ENCODE measurements at regions not wholly inside any gene's neighbourhood (a gene's known extent, or its start where the extent isn't known, plus 50 kb on each side); places are given as distances from the start of the nearest gene placed in this dataset.

- Mint-ChIP-seq H3K27ac (ENCODE audit: unreplicated experiment) (no peak overlapping the region), H3K27me3 (ENCODE audit: unreplicated experiment) (no peaks in the 10 kb centered on the region), H3K4me1 (ENCODE audit: low read depth, unreplicated experiment) (peaks cover 18% of the 10 kb centered on the region), H3K9me3 (ENCODE audit: unreplicated experiment) (no peaks in the 10 kb centered on the region), H3K36me3 (ENCODE audit: unreplicated experiment) (no peaks in the 10 kb centered on the region), H3K4me3 (ENCODE audit: unreplicated experiment) (no peak overlapping the region)
- DNase-seq = no peak
- no peak for TF ChIP-seq CTCF (IDR thresholded peaks at IDR 0.05; ENCODE audit: partially characterized antibody, unreplicated experiment)
Measured at GRCh38 chr11:127218275-127218608, 217.7 kb upstream of the KIRREL3 start.

GRCh38 chr11:127217452-127218274, 217.1 kb upstream of the KIRREL3 start:
- no peak for TF ChIP-seq CTCF (IDR thresholded peaks at IDR 0.05; ENCODE audit: partially characterized antibody, unreplicated experiment)
- no peak for DNase-seq
- Mint-ChIP-seq H3K27me3 (ENCODE audit: unreplicated experiment) (no peaks in the 10 kb centered on the region), H3K4me3 (ENCODE audit: unreplicated experiment) (no peak overlapping the region), H3K27ac (ENCODE audit: unreplicated experiment) (no peak overlapping the region), H3K4me1 (ENCODE audit: low read depth, unreplicated experiment) (peaks cover 13% of the 10 kb centered on the region), H3K9me3 (ENCODE audit: unreplicated experiment) (no peaks in the 10 kb centered on the region), H3K36me3 (ENCODE audit: unreplicated experiment) (no peaks in the 10 kb centered on the region)

- TF ChIP-seq CTCF (IDR thresholded peaks at IDR 0.05; ENCODE audit: partially characterized antibody, unreplicated experiment) = no peak
- H3K27ac Mint-ChIP-seq (ENCODE audit: unreplicated experiment) = no peak overlapping the region
- peaks cover 30% of the 10 kb centered on the region for H3K36me3 Mint-ChIP-seq (ENCODE audit: unreplicated experiment)
- H3K4me1 Mint-ChIP-seq (ENCODE audit: low read depth, unreplicated experiment) = no peaks in the 10 kb centered on the region
- H3K4me3 Mint-ChIP-seq (ENCODE audit: unreplicated experiment) = no peak overlapping the region
- H3K27me3 Mint-ChIP-seq (ENCODE audit: unreplicated experiment) = peaks cover 2% of the 10 kb centered on the region
- H3K9me3 Mint-ChIP-seq (ENCODE audit: unreplicated experiment) = peaks cover 6% of the 10 kb centered on the region
- DNase-seq = no peak
Measured at GRCh38 chr11:127205688-127206217, 205.2 kb upstream of the KIRREL3 start.

- H3K4me1 Mint-ChIP-seq (ENCODE audit: low read depth, unreplicated experiment) = no peaks in the 10 kb centered on the region
- DNase-seq = no peak
- peaks cover 6% of the 10 kb centered on the region for H3K9me3 Mint-ChIP-seq (ENCODE audit: unreplicated experiment)
- no peak for TF ChIP-seq CTCF (IDR thresholded peaks at IDR 0.05; ENCODE audit: partially characterized antibody, unreplicated experiment)
- peaks cover 2% of the 10 kb centered on the region for H3K27me3 Mint-ChIP-seq (ENCODE audit: unreplicated experiment)
- peaks cover 18% of the 10 kb centered on the region for H3K36me3 Mint-ChIP-seq (ENCODE audit: unreplicated experiment)
- H3K27ac Mint-ChIP-seq (ENCODE audit: unreplicated experiment) = no peak overlapping the region
- H3K4me3 Mint-ChIP-seq (ENCODE audit: unreplicated experiment) = no peak overlapping the region
Measured at GRCh38 chr11:127203490-127203889, 202.9 kb upstream of the KIRREL3 start.

GRCh38 chr11:127202105-127202504, 201.5 kb upstream of the KIRREL3 start:
- Mint-ChIP-seq H3K36me3 (ENCODE audit: unreplicated experiment) (peaks cover 11% of the 10 kb centered on the region), H3K27me3 (ENCODE audit: unreplicated experiment) (no peaks in the 10 kb centered on the region), H3K9me3 (ENCODE audit: unreplicated experiment) (peaks cover 3% of the 10 kb centered on the region), H3K4me1 (ENCODE audit: low read depth, unreplicated experiment) (no peaks in the 10 kb centered on the region), H3K4me3 (ENCODE audit: unreplicated experiment) (no peak overlapping the region), H3K27ac (ENCODE audit: unreplicated experiment) (no peak overlapping the region)
- DNase-seq = no peak
- TF ChIP-seq CTCF (IDR thresholded peaks at IDR 0.05; ENCODE audit: partially characterized antibody, unreplicated experiment) = no peak
